GM18511 (cell line): ENCODE measurements at regions not wholly inside any gene's neighbourhood (a gene's known extent, or its start where the extent isn't known, plus 50 kb on each side); places are given as distances from the start of the nearest gene placed in this dataset.

ENCODE experiments used
- ATAC-seq: cut with Tn5 transposase; IDR thresholded peaks from one replicate; pipeline ENCODE4 v1.9.1; 2021; ENCODE audit warnings: mild to moderate bottlenecking, moderate library complexity; ENCODE audit not compliant: unreplicated experiment

DNA sequence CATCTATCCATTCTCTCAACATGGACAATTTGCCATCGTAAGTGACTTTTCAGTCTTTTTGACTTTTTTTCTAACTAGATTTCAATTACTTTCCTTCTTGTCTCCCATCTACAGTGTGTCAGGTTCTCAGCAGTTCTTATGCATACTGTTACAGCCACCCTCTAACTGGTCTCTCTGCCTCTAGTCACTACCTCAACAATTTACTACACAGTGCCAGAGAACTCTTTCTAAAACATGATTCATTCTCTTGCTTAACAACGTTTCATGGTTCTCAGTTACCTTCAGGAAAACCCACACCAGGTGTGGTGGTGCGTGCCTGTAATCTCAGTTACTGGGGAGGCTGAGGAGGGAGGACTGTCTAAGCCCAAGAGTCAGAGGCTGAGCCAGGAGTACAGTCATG, 95.4 kb downstream of the DIPK2A start:
- ATAC-seq, result no peak

DNA sequence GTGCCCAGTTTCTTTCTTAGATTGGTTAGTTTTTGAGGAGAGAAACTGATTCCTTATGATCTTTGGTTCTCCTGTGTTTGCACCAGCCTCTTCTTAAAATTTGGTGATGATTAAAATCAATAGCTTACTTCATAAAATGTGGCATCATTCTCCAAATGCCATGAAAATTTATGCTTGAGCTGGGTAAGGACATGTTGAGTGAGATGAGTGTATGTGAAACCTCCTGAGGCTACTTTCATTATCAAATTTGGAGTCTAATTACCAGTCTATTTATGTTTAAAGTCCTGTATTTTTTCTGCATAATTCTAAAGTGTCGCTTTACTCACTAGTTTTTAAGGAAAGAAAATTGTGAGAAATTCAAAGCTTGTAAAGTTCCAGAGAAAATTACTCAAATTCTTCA, 102.1 kb downstream of the DIPK2A start:
- no peak for ATAC-seq

DNA sequence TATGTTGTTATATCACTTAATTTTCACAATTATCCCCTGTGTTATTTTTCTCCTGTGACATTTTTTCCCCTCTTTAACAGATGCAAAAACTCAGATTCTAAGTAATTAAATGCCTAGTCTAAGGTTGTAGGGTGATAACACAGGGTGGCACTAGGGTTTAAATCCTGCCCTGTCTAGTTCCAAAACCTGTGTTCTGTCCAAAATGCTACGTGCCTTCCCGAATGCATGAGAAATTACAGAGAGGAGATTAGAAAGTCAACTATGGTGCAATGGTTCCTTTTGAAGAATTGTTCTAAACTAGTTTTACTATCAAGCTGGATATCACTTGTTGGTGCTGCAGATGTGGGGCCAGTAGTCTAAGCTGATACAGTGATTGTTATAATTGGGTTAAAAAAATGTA, 108.0 kb downstream of the DIPK2A start:
- no peak for ATAC-seq

DNA sequence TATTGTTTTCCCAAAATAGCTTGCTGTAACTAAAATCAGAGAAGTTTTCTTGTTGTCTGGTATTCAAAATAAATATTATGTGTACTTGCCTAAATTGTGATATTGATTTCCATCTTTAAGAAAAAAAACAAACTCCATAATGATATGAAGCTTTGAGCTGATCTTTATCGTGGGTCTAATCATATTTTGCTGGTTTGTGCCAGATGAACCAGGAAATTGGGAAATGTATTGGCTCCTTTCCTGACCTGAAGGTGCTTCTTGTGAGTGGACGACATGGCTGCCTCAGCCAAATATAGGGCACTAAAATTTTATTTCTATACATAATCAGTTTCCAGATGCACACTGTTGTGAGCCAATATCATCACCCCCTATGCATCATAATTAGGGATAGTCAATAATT, 113.3 kb downstream of the DIPK2A start:
- ATAC-seq, result no peak

DNA sequence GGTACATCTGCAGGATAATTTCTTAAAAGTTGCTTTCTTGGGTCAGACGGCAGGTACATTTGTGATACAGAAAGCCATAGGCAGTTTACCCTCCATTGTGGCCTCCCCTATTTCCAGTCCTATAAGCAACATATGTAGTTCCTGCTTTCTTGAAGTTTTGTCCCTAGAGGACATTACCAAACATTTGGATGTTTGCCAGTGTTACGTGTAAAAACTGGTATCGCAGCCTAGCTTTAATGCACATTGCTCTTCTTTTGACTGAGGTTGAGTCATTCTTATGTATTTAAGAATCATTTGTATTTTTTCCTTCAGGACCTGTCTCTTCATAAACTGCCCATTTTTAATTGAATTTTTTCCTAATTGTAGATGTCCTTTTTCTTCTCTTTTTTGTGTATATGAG, 114.3 kb downstream of the DIPK2A start:
- ATAC-seq, result no peak

DNA sequence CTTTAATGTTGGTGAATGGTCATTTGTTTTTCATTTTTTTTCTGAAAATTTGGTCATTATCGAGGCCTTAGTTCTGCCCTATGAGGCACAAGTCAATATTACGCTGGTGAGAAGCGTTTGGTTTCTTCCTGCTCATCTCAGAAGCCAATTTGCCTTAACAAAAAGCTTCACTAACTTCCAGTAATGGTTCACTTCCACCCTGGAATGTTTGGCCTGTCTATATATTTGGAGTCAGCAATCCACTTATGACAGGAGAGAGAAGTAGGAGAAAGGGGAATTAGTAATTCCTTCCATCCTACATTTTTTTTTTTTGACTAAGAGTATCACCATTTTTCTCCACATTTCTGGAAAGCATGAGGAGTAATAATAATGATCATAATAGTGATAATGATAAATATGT, 124.4 kb downstream of the DIPK2A start:
- no peak for ATAC-seq

DNA sequence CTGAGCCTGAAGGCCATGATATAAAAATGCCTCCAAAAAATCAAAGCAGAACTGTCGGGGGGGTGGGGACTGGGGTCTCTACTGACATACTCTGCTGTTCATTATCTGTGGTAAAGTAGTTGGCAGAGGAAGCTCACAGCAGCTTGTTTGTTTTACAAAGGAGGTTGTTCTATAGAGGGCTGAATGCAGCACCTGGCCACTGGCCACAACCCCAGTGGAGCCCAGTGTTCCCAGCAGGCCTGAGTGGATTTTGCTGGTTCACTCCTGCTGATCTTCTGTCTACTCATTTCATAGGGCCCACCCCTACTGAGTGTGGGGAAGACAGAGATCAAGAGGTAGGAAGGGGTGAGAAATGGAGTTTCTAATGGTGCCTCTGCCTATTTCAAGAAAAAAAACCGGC, 125.5 kb downstream of the DIPK2A start:
- ATAC-seq, result no peak

DNA sequence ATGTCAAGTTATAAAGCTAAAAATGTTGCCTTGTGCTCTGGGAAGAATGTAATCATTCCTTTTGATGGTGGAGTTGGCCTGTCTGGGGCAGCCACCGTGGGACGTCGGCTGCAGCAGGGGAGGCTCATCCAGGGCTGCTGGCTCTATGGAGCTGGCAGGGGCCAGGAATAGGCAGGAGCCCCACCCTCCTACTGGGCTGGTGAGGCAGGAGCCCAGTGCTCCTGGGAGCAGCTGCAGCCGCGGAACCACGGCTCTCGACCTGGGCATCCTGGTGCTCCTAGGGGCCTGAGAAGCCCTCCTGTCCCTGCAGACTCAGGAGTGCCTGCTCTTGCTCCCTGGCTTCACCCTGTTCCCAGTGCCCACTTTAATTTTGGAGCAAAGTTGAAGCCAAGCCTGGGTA, 127.1 kb downstream of the DIPK2A start:
- ATAC-seq, result no peak

DNA sequence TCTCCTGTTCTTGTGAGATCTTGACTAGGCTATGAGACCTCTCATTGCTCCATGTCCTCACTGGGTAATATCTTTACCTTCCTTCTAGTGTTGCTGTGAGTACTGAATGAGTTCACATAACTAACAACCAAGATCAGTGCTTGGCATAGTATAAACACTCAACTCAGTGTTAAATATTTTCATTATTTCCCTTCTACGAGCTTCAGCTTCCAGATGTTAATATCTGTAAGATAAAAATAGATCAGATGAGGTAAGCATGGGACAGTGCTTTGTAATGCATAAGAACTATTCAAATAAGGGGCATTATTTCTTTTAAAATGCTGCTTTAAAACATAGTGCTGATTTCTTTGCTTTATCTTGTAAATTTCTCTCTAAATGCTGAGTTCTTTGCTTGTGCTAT, 130.8 kb downstream of the DIPK2A start:
- ATAC-seq, result no peak

DNA sequence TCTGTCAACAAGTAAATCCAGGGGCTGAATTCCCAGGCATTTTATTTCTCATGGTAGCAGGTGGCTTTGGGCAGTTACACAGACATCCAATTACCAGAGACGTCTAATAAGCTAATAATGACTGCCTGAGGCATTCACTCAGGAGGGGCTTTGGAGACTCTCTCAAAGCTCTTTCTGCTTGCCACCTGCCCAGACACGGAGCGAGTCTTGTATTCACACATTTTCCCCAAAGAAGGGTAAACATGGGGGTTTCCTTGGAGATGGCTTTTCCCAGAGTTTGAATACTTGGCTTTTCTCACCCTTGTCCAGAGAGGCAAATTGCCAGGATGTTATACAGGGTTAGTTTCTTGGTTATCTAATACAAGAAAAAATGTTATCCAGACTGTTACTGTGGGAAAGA, 132.6 kb downstream of the DIPK2A start:
- ATAC-seq, result no peak

DNA sequence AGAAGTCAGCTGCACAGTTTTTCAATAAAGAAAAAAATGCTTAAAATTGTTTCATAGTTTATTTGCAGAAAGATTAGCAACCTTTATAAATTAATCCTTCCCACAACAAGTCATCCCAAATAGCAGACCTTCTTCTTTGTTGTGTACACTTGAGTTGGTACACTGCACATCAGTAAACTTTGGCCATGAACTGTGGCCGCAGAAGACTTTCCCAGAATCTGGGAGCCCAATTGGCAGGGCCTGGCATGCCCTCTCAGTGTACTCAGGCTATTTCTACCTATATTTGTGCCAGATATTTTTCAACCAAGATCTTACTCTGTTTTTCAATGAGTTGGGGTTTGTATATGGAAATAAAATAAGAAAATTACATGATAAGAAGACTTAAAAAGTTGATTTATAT, 133.1 kb downstream of the DIPK2A start:
- ATAC-seq, result no peak

DNA sequence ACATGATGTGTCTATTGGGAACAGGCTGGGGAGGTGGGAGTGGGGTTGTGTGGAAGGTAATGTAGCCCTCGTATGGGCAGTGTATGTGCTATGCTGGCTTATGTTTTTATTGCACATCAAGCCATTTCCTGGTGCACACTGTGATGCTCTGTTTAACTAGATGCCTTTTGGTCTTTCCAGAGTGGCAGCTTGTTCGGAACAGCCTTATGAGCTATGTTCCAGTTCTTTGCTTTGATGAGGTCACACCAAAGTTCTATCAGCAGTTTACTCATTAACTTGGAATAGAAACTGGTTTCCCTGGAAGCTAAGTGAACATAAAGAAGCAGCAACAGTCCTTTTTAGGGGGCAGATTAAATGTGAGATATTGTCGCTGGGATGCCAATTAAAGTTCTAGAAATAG, 133.9 kb downstream of the DIPK2A start:
- ATAC-seq, result no peak

DNA sequence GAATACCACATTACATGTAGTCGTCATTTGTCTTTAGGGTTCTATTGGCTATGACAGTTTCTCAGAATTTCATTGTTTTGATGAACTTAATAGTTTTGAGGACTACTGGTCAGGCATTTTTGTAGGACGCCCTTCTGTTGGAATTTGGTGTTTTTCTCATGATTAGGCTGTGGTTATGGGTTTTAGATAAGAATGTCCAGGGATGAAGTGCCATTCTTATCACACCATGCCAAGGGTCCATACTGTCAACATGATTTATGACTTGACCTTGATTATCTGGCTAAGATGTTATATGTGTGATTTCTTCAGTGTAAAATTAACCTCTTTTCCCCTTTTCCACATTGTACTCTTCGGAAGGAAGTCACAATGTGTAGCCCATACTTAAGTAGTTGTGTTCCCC, 135.3 kb downstream of the DIPK2A start:
- ATAC-seq, result no peak

DNA sequence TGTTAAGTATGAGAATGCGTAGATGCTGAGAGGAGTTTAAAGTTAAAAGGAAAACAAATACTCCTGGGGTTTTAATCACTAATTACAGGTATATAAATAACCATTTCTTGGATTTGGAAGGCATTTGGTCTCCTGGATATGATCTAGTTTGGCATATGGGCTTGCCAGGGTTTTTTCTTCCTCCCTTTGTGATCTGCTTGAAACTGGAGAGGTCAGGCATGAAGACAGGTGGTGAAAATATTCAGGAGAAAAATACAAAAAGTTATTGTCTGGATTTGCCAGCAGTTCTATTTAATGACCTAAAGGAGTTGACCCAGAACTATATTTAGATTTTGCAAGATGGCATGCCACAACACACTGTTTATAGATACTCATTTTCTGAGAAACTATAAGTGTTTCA, 136.3 kb downstream of the DIPK2A start:
- no peak for ATAC-seq

DNA sequence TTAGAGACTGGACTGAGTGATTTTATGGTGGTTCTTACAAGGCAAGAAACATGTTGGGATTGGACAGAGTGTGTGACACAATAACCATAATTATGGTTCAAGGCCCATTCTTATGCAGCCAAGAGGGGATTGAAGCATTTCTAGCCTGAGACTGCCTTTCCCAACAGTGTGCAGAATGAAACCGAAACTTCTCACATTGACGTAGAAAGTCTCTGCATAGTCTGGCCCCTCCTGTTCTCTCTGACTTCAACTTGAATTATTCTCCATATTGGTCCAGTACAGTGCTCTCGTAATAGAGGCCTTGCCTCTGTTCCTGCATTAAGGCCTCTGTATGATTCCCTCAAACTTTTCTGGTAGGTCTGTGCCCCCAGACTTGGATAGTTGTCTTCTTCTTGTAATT, 138.3 kb downstream of the DIPK2A start:
- peak; percentile 96 for ATAC-seq

DNA sequence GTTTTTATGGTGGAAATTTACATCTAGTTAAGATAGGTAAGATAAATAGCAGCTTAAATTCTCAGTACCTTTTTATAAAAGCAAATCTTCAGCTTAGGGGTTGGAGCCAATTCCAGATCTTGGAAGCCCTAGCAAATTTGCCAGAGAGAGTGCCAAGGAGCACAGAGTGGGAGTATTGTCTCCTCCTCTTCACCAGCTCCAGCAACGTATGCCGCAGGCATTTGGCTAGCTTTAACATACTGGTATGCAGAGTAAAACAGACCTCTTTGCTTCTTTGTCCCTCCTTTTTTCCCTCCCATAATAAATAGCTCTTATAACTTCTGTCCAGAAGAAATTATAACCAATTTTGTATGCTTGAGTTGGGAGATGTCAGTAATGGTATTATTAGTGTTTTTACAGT, 140.4 kb downstream of the DIPK2A start:
- no peak for ATAC-seq

DNA sequence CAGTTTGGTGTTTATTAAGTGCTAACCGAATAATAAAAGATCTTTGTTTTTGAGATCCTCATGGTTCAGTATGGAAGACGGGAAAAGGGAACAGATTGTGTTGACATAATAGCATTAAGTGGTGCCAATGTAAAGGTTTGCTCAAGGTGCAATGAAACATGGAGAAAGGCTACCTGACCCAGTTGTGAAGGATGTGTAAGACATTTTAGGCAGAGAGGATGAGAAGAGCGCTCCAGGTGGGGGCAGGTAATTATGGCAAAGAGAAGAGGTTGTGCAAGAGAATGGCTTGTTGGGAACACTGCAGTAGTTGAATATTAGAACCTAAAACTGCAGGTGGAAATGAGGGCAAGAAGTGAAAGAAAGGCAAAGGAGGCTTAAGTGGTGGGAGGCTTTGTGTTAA, 140.8 kb downstream of the DIPK2A start:
- ATAC-seq, result no peak

DNA sequence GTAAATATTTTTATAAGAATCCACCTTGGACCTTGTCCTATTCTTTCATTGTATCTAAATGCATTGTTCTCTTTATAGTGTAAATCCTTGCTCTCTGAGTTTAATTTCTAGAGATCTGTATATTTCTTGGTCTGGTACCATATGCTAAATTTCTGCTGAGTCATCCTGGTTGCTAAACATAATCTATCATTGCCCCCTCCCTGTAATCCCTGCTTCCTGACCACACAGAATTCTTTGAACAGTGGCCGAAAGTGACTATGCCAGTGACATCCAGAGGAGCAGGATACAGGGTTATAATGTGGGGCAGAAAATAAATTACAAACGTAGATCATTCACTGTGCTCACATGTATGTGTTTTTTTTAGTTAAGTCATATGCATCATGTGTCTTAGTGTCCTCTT, 143.1 kb downstream of the DIPK2A start:
- ATAC-seq, result no peak

DNA sequence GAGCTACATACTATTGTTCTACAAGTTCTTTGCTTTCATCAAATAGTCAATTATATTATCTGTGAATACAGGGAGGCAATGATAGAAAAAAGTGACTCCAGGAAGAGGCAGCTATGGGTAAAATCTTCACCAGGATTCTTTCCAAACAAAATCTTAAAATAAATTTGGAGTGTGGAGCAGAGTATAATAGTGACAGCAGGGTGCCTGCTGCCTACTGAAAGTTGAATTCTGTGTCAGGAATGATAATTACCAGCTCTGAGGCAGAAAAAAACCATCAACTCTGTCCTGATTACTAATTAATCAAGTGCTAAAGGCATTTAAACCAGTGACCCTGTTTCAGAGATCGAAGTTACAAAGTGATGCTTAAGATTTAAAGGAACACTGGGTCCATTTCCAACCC, 148.0 kb downstream of the DIPK2A start:
- ATAC-seq, result no peak

DNA sequence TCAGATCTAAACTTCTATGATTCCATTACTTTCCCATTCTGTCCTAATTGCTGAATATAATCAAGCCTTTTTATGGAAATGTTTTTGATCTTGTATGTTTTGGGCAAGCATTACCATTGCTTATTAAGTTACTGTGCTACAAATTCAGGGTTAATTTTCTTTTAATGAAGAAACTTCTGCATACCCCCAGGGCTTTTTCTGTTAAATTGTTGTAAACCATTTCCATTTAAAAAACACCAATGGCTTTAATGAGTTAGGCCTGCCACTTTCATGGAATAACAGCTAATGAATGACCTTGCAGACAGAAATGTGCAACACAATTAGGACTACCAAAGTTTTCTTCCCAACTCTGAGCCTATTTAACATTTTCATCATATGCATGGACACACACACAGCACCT, 150.0 kb downstream of the DIPK2A start:
- no peak for ATAC-seq

DNA sequence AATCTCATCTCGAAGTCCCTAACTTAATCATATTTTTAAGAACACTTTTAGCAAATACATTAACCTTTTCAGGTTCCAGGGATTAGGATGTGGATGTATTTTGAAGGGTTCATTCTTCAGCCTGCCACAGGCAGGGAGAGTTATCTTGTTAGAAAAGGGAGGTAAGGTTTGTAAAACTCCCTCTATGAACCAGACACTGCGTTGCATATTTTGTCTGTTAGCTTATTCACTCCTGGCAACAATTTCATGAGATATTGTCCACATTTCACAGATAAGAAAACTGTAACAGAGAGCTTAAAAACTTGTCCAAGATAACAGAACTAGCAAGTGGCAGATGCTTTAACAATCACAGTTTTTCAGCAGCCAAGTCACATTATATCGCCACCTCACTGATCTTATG, 155.4 kb downstream of the DIPK2A start:
- no peak for ATAC-seq

DNA sequence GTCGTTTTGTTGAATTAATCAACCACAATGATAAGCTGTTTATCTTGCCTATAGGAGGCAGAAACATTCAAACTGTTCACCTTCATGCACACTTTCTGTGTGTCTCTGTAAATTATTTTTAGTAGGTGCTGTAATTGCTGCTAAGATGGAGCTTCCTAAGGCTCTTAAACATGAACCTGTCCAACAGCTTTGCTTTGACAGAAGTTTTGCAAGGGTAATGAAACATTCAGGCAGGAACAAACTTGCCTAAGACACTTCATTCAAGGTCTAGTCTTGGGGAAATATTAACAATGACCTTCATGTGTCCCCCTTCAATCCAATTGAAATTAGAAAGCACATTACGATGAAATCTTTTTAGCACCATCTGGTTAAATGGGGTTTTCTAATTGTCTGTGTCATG, 156.1 kb downstream of the DIPK2A start:
- peak; percentile 34 for ATAC-seq

DNA sequence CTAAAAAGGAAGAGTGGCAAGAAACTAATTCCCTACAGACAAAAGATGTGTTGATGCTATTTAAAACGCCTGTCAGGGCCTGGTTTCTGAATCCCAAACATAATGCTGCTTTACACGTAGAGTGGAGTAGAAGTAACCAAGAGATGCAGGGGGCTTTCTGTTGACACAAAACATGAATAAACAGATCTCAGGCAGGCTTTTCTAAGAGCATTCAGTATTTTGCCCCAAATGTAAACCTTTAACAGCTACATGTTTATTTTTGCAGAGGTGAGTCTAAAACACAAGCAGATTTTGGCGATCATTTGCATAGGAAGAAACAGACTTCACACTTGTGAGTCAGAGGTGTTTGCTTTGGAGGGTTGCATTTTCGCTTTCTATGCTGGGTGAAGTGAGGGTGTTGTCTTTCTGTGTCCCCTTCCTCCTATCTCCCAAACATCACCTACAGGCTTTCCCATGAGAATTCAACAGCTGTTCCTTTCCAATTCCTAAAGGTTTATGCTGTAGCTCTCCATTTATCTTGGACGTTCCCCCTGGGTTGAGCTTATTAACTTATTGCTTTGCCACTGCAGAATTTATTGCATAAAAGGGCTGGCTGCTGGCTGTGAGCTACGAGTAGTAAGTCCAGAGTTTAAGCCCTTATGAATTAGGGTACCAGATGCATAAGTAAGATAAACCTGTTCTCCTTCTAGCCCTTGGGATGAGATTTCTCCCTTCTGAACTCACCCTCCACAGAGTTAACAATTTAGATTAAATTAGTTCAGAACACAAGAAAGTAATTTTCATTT, 156.7 kb downstream of the DIPK2A start:
- peak; percentile 99 for ATAC-seq
